GM18517 (cell line): ENCODE measurements at regions not wholly inside any gene's neighbourhood (a gene's known extent, or its start where the extent isn't known, plus 50 kb on each side); places are given as distances from the start of the nearest gene placed in this dataset.
"Not testable (repeated sequence)": the region's sequence is repeated elsewhere in the genome, so short reads cannot be mapped to it uniquely, and the experiment has no call there.

ENCODE experiments used
- ATAC-seq: cut with Tn5 transposase; IDR thresholded peaks from one replicate; pipeline ENCODE4 v1.9.1; 2021; ENCODE audit warnings: mild to moderate bottlenecking, moderate library complexity; ENCODE audit not compliant: unreplicated experiment

GRCh38 chr15:81729340-81729739 is 316.5 kb downstream of the MEX3B start:
- no peak for ATAC-seq

- no peak for ATAC-seq
Measured at GRCh38 chr15:81728726-81729125, 317.1 kb downstream of the MEX3B start.

- ATAC-seq = no peak
Measured at GRCh38 chr15:81725590-81725989, 320.2 kb downstream of the MEX3B start.

GRCh38 chr15:81724536-81724935 is 321.3 kb downstream of the MEX3B start:
- no peak for ATAC-seq

- no peak for ATAC-seq
Measured at GRCh38 chr15:81723701-81724100, 322.1 kb downstream of the MEX3B start.

GRCh38 chr15:81723113-81723651 is 322.6 kb downstream of the MEX3B start:
- ATAC-seq = no peak

- ATAC-seq = not testable (repeated sequence)
Measured at GRCh38 chr15:81716468-81716867, 329.4 kb downstream of the MEX3B start.

- no peak for ATAC-seq
Measured at GRCh38 chr15:81710328-81710727, 335.5 kb downstream of the MEX3B start.

- not testable (repeated sequence) for ATAC-seq
Measured at GRCh38 chr15:81706816-81707346, 332.9 kb upstream of the TMC3 start.

- not testable (repeated sequence) for ATAC-seq
Measured at GRCh38 chr15:81705727-81706126, 331.7 kb upstream of the TMC3 start.

GRCh38 chr15:81686021-81686420 is 312.0 kb upstream of the TMC3 start:
- ATAC-seq = no peak

GRCh38 chr15:81685237-81685636 is 311.2 kb upstream of the TMC3 start:
- no peak for ATAC-seq

- ATAC-seq = no peak
Measured at GRCh38 chr15:81680829-81681228, 306.8 kb upstream of the TMC3 start.

GRCh38 chr15:81666839-81667238 is 292.8 kb upstream of the TMC3 start:
- no peak for ATAC-seq

- no peak for ATAC-seq
Measured at GRCh38 chr15:81660976-81661375, 287.0 kb upstream of the TMC3 start.

- ATAC-seq = no peak
Measured at GRCh38 chr15:81653259-81653658, 279.2 kb upstream of the TMC3 start.

- no peak for ATAC-seq
Measured at GRCh38 chr15:81645470-81645869, 271.5 kb upstream of the TMC3 start.

GRCh38 chr15:81643771-81644170 is 269.8 kb upstream of the TMC3 start:
- ATAC-seq = no peak

- no peak for ATAC-seq
Measured at GRCh38 chr15:81642451-81642990, 268.5 kb upstream of the TMC3 start.

GRCh38 chr15:81636064-81636463 is 262.1 kb upstream of the TMC3 start:
- not testable (repeated sequence) for ATAC-seq

- ATAC-seq = no peak
Measured at GRCh38 chr15:81633889-81634288, 259.9 kb upstream of the TMC3 start.

- ATAC-seq = no peak
Measured at GRCh38 chr15:81625896-81626295, 251.9 kb upstream of the TMC3 start.

- no peak for ATAC-seq
Measured at GRCh38 chr15:81619002-81619401, 245.0 kb upstream of the TMC3 start.
